ENCODE measurements at regions not wholly inside any gene's neighbourhood (a gene's known extent, or its start where the extent isn't known, plus 50 kb on each side); places are given as distances from the start of the nearest gene placed in this dataset.

DNA sequence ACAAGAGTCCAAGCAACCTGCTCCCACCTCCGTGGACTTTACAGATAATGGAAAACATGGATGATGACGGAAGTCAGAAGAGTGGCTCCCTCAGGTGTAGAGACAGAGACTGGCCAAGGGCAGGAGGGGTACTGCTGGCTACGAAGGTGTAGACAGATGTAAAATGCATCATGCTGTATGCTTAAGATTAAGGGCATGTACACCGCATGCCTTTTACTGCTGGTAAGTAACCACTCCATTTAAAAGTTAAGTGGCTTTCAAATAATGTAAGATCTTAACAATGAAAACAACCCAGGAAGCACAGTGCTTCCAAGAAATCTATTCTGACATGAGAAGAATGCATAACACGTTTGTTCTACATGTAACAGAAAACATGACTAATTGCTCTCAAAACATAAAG lies 76.9 kb upstream of the FAM9B start:
- TF ChIP-seq, protein P1, sequence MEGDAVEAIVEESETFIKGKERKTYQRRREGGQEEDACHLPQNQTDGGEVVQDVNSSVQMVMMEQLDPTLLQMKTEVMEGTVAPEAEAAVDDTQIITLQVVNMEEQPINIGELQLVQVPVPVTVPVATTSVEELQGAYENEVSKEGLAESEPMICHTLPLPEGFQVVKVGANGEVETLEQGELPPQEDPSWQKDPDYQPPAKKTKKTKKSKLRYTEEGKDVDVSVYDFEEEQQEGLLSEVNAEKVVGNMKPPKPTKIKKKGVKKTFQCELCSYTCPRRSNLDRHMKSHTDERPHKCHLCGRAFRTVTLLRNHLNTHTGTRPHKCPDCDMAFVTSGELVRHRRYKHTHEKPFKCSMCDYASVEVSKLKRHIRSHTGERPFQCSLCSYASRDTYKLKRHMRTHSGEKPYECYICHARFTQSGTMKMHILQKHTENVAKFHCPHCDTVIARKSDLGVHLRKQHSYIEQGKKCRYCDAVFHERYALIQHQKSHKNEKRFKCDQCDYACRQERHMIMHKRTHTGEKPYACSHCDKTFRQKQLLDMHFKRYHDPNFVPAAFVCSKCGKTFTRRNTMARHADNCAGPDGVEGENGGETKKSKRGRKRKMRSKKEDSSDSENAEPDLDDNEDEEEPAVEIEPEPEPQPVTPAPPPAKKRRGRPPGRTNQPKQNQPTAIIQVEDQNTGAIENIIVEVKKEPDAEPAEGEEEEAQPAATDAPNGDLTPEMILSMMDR (IDR thresholded peaks at IDR 0.05): no peak
- no peak for TF ChIP-seq EZH2 (IDR thresholded peaks at IDR 0.05; ENCODE audit: borderline replicate concordance, insufficient read depth, low read depth, low read length, poor library complexity, severe bottlenecking)

Measured in B cell (primary cell).